HG02759 (cell line): ENCODE measurements at regions not wholly inside any gene's neighbourhood (a gene's known extent, or its start where the extent isn't known, plus 50 kb on each side); places are given as distances from the start of the nearest gene placed in this dataset.
"Not testable (repeated sequence)": the region's sequence is repeated elsewhere in the genome, so short reads cannot be mapped to it uniquely, and the experiment has no call there.

Source experiments
- ATAC-seq: cut with Tn5 transposase; IDR thresholded peaks from one replicate; pipeline ENCODE4 v1.9.1; 2021; ENCODE audit warnings: mild to moderate bottlenecking, moderate library complexity; ENCODE audit not compliant: unreplicated experiment

DNA sequence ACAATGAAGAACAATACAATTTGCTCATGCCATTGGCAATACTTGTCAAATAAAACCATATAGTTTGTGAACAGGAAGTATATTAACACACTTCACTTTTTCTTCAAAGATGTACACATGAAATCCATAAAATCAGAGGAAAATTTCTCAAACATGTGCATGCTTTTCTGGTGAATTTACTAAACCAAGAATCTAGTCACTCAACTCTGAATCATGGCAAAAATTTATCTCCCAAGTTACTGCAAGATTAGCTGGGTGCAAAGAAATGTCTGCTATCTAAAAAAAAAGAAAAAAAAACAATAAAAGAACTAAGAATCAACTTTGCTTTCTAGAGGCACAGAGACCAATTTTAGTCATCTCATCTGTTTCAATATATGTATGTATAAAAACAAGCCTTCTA, 419.2 kb downstream of the NR4A2 start:
- ATAC-seq = no peak

- no peak for ATAC-seq
These were observed 424.0 kb downstream of the NR4A2 start for GRCh38 chr2:155908567-155908966.

DNA sequence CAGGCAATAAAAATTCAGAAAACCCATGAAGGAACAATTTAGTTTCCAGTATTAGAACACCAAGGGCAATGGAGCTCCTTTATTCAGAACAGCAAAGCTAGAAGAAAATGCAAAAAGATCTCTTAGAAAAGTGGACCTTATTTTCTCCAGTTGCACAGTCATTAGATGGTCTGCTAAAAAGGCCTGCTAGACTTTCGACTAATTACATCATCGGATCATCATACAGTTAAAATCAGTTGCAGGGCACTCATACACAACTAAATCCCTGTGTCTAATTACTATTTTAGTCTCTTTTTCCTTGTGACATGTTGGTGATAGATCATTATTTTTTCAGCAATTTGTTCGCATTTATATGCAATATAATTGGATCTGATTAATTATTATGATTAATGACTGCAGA, 425.3 kb downstream of the NR4A2 start:
- no peak for ATAC-seq

GRCh38 chr2:155905657-155906056, 426.9 kb downstream of the NR4A2 start:
- no peak for ATAC-seq

DNA sequence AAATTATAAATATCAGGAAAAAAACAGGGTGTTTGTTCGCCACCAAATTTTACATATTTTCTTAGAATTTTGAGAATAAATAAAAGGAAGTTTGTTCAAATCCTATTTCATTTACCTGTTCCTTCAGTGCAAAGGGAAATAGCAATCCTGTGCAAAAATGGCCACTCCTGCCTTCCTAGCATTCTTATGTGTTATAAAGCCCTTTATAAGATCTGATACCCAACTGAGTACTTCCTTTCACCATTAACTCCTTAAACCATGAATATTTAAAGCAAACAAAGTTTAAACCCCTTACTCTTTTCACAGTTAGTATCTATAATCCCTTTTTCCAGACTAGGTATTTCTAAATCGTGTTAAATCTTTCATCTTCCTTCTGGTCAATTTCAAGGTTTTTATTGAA, 427.8 kb downstream of the NR4A2 start:
- no peak for ATAC-seq

DNA sequence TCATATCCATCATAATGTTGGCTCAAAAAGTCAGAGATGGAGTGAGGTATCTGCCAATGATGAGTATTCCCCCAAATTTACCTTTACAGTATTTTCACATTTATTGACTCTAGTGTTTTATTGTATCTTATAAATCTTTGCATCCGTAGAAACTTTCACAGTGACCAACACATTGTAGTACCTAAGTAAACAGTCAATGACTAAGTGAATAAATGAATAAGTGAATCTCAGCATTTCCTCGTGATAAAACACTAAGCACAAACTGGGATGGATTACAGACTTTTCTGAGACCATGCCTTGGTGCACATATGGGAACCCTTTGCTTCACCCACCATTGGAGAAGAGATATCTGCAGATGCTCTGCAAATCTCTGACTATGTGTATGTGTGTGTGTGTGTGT, 429.9 kb downstream of the NR4A2 start:
- ATAC-seq = no peak

- no peak for ATAC-seq
These were observed 437.5 kb downstream of the NR4A2 start for GRCh38 chr2:155895016-155895415.

- not testable (repeated sequence) for ATAC-seq
These were observed 452.1 kb downstream of the NR4A2 start for GRCh38 chr2:155880382-155880781.

DNA sequence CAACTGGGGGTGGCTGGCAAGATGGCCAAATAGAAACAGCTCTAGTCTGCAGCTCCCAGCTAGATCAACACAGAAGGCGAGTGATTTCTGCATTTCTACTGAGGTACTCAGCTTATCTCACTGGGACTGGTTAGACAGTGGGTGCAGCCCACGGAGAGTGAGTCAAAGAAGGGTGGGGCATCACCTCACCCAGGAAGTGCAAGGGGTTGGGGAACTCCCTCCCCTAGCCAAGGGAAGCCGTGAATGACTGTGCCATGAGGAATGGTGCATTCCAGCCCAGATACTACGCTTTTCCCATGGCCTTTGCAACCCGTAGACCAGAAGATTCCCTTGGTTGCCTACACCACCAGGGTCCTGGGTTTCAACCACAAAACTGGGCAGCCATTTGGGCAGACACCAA, 452.6 kb downstream of the NR4A2 start:
- ATAC-seq = not testable (repeated sequence)

DNA sequence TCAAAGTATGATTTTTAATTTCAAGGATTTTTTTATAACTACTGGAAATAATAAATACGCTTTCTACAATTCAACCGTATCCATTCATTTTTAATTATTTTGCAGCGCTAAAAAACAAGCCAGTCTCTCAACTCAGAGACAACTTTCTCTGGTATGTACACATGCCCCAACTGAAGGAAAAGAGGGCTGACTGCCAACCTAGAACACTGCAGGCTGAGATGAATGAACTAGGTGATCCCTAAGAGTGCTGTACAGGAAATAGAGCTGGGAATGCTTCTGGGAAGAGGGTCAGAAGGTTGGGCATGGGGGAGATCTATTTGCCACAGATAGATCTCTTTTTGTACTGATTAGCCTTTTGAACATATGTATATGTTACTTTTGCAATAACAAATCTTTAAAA, 460.1 kb downstream of the NR4A2 start:
- no peak for ATAC-seq

DNA sequence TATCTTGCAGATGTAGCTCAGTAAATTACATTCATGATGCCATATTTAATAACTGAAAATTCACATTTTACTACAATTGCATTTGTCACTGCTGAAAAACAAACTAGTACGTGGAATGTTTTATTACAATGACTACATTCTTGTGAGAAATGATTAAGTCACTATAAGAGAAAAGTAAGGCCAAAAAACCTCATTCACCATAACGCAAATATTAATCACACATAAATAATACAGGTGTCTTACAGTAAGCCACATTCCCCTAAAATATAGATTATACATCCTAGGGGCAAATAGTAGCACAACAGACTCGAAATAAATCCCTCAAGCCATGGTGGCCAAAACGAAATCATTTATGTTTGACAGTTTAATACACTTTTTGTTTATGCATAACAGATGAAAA, 460.6 kb downstream of the NR4A2 start:
- no peak for ATAC-seq

DNA sequence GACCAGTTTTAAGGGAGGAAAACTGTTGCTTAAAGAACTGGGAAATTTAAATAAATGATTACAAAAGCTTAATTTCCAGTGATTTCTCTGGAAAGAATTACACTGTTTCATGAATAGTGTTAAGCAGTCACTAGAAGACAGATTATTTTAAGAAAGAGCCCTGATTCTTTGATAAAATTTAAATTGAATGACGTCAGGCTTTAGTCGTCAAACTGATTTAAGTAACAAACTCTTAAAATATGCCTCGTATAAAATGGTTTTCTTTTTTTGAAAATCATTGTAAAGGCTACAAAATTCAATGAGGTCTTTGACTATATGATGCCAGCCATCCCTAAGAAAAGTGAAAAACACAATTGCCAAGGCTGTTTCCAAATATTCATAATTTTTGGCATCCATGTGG, 465.0 kb downstream of the NR4A2 start:
- no peak for ATAC-seq

DNA sequence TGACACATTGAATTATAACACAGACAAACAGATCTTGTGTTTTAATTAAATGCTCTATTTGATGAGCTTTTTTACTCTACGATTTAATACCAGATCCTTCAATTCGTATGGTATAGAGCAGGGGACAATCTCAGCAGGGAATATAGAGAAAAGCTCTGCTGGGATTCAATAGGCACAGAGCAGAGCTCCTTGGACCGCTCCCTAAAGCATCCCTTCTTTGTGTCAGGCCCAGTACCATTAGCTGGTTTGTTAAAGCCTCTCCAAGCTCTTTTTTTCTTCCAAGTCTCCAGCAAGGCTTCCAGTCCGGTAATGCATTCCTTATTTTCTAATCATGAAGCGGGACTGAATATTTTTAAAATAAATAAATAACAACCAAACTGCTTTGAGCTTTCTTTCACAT, 466.0 kb downstream of the NR4A2 start:
- ATAC-seq = no peak

DNA sequence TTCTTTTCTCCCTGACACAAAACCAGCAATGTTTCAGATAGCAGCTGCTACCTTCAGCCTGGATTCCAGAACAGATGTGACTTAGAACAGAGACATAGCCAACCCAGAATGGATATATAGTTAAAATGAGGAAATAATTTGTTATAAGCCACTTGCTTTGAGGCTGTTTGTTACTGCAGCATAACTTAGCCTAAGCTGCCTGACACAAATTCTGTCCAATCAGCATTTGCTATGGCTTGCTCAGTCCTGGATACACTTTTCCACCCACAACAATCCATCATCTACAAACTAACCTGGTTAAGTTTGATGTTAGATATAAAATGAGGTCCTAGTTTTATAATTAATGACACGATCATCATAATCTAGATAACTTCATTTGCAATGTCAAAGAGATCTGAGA, 480.4 kb downstream of the NR4A2 start:
- ATAC-seq = no peak

DNA sequence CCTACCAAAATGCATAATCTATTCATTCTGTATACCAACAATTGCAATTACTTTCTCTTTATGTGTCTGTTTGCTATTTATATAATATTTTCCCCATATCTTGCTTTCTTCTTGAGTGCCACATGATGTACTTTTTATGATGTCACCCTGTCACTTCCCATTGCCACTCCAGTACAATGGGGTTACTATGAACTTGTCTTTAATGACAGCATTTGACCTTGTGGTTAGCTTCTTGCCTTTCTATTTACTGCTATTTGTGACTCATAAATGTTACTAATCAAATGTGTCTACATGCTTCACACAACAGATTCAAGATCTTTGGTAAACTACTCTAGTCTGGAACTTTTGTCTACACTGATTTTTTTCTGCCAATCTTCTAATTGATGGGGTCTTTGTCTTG, 486.3 kb downstream of the NR4A2 start:
- ATAC-seq = no peak

DNA sequence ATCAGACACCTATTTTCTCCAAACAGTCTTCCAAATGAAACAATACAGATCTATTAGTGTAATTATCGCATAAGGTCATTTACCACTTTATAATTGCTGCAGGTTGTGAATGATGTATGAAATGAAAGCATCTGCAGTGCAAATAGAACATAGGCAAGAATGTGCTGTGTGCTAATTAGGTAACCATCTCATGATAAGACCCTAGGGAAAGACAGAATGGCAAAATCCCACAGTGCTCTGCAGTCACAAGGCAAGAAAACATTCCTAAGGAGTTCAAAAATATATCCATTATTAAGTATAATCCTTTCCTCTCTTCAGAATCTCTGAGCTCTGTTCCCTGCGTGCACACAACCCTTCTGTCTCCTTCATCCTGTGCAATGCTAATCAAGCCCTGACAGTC, 488.1 kb downstream of the NR4A2 start:
- no peak for ATAC-seq

DNA sequence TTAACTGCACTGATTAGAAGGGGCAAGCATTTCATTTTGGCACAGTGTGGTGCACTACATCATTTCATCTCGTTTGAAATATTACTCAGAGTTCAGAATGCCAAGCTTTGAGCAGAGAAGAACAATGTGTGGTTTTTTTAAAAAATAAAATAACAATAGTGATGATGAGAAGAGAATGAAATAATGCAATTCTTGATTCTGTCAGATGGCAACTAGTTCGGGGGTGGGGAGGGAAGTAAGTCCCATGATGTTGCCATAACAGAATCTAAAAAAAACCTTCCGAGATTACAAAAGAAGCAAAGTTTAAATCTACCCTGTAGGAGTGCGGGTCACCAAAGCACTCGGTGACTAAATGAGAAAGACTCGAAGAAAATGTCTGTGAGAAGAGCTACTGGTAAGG, 490.4 kb downstream of the NR4A2 start:
- ATAC-seq = no peak

DNA sequence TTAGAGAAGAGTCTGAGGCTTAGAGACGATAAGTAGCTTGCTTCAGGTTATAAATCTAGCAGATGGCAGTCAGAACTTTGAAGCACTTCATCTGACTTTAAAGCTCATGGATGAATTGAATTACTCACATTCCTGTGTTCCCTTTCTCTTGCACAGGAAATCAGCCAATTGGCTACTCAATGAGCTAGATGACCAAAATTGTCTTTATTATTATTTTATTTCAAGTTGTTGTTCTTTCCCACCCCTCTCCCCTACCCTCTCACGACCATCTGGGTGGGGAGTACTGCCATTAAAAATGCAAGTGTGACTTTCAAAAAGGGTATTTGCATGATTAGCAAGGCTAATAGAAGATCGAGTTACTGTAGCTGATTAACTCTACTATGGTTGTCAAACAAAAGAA, 491.1 kb downstream of the NR4A2 start:
- no peak for ATAC-seq

GRCh38 chr2:155840661-155841060, 491.9 kb downstream of the NR4A2 start:
- ATAC-seq = no peak

GRCh38 chr2:155839991-155840390, 492.5 kb downstream of the NR4A2 start:
- ATAC-seq = no peak

DNA sequence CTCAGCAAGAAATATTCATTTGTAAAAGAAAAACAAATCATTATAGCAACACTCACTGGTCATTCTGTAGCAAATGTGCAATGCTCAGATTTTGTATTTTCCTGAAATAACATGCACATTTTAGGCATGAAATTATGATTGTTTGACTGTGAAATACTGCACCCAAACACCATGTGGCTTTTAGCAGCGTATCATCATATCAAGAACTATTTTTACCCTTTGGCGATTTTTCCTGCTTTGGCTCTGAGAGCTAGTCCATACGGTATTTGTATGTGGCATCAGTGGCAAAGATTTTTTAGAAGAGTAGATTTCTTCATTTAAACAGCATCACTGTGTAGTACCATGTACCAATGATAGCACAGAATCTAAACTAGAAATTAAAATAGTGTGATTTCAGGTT, 493.1 kb downstream of the NR4A2 start:
- no peak for ATAC-seq

GRCh38 chr2:155836439-155836838, 496.1 kb downstream of the NR4A2 start:
- ATAC-seq = no peak

DNA sequence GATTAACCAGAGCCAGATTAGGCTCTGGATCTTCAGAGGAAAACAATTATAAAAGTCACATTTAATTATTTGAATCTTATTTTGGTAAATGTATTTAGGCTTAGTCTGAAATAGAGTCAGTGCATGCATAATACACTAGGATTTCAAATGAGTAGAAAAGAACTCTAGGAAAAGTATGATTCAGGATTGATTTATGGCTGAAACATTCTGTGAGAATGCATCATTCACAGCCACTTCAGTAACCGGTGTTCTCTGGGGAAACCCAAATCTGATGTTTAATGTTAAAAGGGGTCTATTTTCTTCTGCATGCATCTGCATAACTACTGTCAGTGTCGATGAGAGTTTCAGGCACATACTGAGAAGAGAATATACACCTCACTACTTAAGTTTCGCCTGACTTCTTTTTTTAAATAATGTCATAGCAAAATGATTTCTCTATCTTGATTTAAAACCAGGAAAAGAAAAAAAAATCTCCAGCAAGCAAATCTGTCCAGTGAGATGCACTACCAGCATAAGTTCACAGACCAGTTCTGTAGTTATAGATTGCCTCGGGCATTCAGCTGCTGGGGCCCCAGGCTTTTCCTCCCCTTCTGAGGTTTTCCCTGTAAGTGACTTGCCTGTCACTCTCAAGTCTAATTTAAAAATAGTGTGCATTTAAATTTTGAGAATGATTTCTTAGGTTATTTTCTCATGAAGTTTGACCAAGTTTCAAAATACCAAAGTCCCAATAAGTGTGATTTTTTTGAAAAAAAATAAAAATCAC, 501.5 kb downstream of the NR4A2 start:
- ATAC-seq = no peak
